Tibial nerve (tissue), 4 donors: ENCODE measurements at regions not wholly inside any gene's neighbourhood (a gene's known extent, or its start where the extent isn't known, plus 50 kb on each side); places are given as distances from the start of the nearest gene placed in this dataset.

ENCODE experiments used
- EP300 ChIP-seq, 2 donors: sonication (generic); formaldehyde crosslinking; IDR thresholded peaks; one replicate each; pipeline ENCODE4 v1.6.1; 2017; ENCODE audit warnings: antibody characterized with exemption in 2 of 2, mild to moderate bottlenecking in 1 of 2
- TF ChIP-seq, protein P1 (sequence below), 5 experiments: fragments of 200-600 bp in 3 of 5; fragments of 450-650 bp in 2 of 5; sonication (generic) in 3 of 5; IDR thresholded peaks; one replicate each; pipeline ENCODE4 v1.5.1; 2016 to 2019; ENCODE audit warnings: antibody characterized with exemption in 5 of 5, mild to moderate bottlenecking in 3 of 5, moderate library complexity in 2 of 5

DNA sequence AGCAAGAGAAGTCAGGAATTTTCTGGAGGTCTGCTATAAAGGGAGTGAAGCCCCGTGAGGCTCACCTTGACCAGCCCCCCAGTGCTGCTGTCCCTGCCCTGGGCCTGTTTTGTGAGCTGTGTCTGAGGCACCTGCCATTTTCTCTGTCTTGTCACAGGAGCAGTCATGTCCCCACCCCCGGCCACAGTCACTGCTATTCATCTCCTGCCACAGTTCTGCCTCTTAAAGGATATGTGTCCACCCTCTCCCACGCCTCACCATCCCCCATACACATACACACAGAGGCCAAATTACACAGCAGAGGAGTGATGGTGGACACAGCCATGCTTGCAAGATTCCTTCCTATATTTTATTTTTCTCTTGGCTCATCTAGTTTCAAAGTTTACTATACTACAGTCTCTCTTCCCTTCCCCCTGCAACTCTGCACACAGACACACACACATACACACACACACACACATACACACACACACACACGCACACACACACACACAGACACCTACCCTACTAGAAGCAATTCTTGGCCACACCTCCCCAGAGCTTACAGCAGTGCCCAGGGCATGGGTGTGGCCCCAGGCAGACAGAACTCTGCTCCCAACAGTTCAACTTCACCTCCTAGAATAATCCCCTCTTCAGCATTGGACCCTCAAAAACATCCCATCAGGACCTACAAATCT lies 68.7 kb upstream of the TAB2 start:
- TF ChIP-seq EP300 (IDR thresholded peaks at IDR 0.05) = no peak
- TF ChIP-seq, protein P1, sequence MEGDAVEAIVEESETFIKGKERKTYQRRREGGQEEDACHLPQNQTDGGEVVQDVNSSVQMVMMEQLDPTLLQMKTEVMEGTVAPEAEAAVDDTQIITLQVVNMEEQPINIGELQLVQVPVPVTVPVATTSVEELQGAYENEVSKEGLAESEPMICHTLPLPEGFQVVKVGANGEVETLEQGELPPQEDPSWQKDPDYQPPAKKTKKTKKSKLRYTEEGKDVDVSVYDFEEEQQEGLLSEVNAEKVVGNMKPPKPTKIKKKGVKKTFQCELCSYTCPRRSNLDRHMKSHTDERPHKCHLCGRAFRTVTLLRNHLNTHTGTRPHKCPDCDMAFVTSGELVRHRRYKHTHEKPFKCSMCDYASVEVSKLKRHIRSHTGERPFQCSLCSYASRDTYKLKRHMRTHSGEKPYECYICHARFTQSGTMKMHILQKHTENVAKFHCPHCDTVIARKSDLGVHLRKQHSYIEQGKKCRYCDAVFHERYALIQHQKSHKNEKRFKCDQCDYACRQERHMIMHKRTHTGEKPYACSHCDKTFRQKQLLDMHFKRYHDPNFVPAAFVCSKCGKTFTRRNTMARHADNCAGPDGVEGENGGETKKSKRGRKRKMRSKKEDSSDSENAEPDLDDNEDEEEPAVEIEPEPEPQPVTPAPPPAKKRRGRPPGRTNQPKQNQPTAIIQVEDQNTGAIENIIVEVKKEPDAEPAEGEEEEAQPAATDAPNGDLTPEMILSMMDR (IDR thresholded peaks at IDR 0.05) = no peak
